Umbilical cord (tissue), 1 donor: ENCODE measurements at regions not wholly inside any gene's neighbourhood (a gene's known extent, or its start where the extent isn't known, plus 50 kb on each side); places are given as distances from the start of the nearest gene placed in this dataset.

Experiments
- DNase-seq: peaks from one replicate; pipeline ENCODE4 v3.0.0-alpha.2; 2015; ENCODE audit warnings: low spot score

DNA sequence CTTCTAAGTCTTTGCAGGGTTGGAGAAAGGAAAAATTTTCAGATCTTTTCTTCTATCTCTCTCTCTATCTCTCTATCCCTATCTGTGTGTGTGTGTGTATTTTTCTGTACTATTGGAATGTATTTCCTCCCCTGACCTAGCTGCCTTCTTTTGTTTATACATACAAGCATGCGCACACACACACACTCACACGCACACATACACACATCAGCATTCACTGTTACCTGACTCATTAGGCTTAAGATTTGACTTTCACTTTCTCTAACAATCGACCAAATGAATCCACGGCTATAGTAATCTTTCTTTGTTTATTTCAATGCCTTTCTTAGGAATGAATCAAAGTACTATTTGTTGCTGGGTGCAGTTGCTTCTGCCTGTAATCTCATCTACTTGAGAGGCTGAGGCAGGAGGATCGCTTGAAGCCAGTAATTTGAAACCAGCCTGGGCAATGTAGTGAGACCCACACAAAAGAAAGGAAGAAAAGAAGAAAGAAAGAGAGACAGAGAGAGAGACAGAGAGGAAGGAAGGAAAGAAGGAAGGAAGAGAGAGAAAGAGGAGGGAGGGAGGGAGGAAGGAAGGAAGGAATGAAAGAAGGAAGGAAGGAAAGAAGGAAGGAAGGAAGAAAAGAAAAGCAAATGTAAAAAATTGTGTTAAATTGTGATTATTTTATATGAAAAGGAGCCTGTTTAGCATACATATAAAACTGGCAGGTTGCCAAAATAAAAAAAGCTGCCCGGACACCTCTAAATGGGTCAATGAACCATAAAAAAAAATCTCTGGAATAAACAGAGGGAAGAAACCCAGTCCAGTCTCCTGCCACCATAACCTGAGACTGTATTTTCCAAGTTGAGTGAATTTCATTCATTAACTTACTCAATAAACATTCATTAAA lies 206.8 kb downstream of the ZNF326 start:
- DNase-seq: no peak

DNA sequence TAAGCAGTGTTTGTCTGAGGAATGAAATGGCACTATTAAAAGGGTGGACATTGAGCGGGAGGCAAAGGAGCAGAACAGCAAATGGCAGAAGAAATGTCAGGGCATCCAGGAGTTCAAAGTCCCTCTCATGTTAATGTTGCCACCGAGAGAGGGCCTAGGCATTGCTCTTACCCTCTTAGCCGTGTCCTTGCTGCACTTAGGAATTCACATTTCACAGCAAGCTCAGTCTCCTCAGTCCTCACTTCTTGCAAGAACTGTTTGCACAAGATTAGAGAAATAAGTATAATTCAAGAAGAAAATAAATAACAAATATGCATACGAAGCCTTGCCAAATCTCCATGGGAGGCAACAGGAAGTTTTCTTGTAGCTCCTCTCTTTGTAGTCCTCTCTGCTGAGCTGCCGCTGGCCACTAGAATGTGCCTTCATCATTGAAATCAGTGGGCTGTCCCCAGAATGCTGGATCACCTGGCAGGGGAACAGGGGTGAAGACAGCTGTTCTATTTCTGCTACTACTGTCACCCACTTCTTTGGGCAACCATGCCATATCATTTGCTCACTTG lies 205.8 kb downstream of the ZNF326 start:
- DNase-seq: no peak

DNA sequence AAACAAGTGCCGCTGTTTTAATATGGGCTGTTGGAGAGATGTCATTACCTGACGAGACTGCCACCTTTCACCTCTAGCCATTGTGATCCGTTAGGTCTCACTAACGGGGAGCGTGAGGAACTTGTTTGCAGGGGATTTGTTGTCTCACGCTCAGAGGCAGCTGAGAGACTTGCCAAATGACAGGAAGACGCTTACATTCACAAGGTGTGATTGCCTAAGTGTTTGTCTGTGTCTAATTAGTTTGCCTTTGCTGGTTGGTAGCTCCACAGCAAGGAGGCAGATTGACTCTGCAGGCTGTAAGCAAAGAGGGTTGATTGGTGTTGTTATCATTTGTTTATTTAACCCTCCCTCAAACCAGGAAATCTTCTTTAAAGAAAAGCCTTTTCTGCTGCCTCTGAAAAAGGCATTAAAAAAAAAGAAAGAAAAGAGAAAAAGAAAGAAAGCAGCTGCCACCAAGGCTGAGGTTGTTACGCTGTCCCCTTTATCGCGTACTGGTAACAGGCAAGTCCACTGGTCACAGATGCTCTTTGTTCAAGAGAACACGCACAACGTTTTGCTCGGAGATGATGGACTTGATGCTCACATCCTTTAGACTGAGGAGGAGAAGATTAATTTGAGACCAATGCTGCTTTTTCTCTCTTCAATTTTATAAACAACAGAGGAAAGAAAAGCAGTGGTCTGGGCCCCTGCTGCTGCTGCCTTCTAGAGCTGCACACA lies 203.9 kb downstream of the ZNF326 start:
- no peak for DNase-seq

- DNase-seq: no peak
These were observed 198.2 kb downstream of the ZNF326 start for GRCh38 chr1:90193116-90193515.

DNA sequence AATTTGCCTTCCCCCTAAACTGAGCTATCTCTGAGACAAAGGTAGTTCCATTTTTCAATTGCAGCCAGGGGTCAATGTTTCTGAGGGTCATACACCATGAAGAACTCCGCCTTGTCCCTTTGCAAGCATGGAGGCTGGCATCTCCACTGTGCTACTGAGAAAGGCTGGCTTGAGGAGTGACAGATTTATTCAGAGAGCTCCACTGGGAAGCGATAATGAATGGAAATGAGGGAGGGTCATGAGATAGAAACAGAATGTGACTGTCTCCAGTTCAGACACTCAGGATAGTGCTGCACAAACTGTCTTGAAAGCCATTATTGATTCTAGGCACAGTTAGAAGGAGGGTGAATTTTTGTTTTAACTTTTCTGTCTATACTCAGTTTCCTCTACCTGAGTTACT lies 197.5 kb downstream of the ZNF326 start:
- DNase-seq: no peak

- DNase-seq: no peak
These were observed 195.6 kb downstream of the ZNF326 start for GRCh38 chr1:90190523-90190922.

- no peak for DNase-seq
These were observed 195.0 kb downstream of the ZNF326 start for GRCh38 chr1:90189889-90190288.

- DNase-seq: no peak
These were observed 192.3 kb downstream of the ZNF326 start for GRCh38 chr1:90187323-90187585.

DNA sequence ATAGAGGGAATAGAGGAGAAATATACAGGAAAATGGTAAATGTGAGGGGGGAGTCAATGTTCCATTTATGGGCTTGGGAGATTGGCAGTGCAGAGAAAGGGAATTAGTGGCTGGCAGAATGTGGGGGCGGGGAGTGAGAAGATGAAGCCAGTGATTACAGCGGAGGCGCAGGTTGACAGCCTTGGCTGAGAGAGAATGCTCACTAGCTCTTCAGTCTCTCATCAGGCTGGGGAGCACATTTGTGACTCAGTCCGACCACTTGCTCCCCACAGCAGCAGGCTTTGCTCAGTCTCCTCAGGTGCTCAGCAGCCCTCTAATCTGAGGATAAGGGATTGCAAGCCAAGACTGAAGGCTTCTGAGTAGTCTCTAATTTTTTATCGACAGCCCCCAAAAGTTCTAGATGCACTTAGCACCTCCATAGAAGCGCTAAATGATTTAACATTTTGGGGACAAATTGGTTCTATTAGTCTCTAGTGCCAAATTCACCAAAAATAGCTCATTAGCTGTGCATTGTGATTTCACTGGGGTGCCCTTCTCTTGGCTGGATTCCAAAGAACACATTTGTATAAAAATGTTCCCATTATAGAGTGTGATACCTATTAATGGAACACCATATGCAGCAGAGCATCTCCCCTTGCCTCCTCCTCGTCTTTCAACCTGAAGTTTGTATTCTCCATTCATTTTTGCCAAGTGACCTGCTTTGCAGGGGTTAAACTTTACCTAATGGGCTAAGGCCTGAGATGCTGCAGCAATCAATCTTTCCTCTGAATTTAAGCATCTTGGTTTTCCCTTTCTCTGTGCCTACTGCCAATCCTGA lies 191.8 kb downstream of the ZNF326 start:
- DNase-seq: no peak

DNA sequence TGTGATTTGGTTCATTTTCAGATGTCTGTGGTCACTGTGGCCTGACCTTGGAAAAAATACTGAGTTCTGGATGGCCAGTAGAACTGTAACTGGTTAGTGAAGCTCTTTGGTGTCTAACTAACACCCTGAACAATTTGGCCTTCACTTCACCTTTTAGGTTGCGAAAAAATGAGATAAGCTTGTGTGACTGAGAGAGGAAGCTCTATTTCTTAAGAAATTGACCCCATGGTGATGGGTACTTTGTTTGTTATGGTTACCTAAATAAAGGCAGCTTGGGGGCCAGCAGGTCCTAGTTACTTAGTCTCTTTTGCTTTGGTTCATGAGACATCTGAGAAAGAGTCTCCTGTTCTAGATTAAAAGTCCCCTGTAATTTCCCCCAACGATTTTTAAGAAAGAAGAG lies 181.6 kb downstream of the ZNF326 start:
- no peak for DNase-seq

- peak; percentile 2 for DNase-seq
These were observed 180.7 kb downstream of the ZNF326 start for GRCh38 chr1:90175490-90176167.

DNA sequence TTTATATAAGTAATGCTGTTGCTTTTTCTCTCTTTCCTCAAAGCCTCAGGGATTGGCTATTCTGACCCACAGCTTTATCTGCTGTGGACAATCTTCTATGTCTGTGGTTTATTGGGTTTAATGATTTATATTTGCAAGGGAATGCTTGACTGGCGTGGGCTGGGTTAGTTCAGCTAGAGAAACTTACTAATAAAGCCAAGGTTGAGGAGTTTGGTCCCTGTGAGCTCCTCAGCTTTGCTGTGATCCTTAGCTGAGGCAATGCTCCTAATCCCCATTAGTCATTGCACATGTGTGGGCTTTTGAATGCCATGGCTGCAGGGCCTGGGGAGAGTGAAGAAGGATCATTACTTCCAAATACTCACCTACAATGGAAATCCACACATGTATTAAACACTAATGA lies 179.3 kb downstream of the ZNF326 start:
- DNase-seq: peak; percentile 84

- no peak for DNase-seq
These were observed 167.3 kb downstream of the ZNF326 start for GRCh38 chr1:90162216-90162615.

DNA sequence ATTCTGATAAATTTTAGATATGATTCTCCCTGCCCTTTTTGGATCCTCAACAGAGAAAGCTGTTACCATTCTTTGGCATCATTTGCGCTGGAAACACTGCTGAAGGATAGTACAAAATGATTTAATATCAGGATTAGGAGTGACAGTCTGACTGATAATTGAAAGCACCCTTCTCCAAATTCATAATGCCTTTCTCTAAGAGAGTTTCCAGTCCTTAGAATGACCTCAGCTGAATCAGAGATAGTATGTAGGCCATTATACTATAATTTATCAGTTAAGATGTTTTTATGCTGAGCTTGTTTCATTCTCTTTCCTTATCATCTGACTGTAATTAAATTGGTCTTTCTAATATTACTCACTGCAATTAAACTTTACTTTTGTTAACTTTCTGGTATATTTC lies 166.7 kb downstream of the ZNF326 start:
- DNase-seq: peak; percentile 67

DNA sequence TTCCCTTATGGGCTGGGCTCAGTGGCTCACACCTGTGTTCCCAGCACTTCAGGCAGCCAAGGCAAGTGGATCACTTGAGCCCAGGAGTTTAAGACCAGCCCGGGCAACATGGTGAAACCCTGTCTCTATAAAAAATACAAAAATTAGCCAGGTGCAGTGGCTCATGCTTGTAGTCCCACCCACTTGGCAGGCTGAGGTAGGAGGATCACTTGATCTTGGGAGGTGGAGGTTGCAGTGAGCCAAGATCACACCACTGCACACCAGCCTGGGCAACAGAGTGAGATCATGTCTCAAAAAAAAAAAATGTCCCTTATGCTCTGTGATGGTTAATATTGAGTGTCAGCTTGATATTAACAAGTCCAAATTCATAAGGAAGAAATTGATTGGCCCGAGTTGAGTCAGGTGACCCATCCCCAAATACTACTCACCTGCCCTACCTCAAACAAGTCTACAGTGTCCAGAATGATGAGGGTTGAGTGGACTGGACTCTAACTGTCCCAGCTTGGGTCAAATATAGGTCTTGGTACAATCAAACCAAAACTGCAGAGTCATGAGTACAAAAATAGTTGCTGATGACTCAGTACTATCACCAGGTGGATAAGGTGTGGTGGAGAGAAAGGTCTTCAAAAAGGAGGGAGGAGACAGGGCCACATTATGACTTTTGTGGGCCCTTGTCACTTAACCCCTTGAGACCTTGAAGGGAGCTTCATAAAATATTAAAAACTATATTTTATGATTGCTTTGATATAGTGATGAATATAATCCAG lies 161.0 kb downstream of the ZNF326 start:
- DNase-seq: no peak

- DNase-seq: no peak
These were observed 159.8 kb downstream of the ZNF326 start for GRCh38 chr1:90154711-90155110.

DNA sequence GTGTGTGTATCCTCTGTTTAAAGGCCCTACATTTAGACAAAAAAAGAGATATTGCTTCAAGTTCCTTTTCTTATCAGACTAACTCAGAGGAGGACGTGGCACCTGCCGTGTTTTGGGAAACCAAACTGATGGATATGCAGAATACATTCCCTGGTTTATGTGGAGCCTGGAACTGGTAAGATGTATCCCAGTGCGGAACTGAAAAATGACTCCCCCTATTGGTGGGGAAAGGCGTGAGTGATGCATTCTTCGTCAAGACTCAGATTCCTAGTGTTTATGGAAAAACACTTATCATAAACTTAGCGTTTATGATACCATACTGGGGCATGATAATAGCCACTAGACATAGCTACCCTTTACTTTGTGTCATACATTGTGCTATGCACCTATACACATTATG lies 154.2 kb downstream of the ZNF326 start:
- no peak for DNase-seq

DNA sequence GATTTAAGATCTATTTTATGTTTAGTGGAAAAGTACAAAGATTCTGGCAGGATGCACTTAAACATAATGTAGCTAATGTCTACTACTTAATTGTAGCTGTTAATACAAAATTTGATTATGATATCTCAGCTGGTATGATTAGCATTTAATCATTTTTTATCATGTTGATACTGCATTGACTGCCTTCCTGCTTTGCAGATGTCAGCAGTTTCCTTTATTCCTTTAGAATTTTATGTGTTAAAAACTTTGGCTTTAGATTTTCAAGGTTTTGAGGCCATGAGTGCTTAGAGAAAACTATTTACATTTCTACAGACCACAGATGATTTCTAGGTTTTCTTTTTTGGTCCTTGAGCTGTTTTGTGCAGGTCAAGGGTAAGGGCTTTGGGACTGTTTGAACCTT lies 152.2 kb downstream of the ZNF326 start:
- DNase-seq: no peak

DNA sequence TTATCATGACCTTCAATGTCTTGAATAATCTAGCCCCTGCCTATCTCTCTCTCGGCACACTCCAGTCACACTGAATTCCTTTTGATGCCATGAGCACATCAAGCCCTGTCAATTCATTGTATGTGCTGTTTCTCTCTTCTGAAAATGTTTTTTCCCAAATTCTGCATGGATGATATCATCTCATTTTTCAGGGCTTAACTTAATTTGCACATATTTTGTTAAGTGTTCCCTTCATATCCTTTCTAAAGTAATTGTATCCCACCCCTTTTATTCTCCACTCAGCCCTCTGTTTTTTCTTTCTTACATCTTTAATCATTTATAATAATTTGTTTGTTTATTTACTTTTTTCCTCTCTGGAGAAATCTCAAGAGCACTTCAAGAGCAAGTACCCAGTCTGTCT lies 149.9 kb downstream of the ZNF326 start:
- no peak for DNase-seq

GRCh38 chr1:90143591-90143990 lies 148.7 kb downstream of the ZNF326 start:
- no peak for DNase-seq

GRCh38 chr1:90142697-90143096 lies 147.8 kb downstream of the ZNF326 start:
- no peak for DNase-seq
